ENCODE measurements at regions not wholly inside any gene's neighbourhood (a gene's known extent, or its start where the extent isn't known, plus 50 kb on each side); places are given as distances from the start of the nearest gene placed in this dataset.

DNA sequence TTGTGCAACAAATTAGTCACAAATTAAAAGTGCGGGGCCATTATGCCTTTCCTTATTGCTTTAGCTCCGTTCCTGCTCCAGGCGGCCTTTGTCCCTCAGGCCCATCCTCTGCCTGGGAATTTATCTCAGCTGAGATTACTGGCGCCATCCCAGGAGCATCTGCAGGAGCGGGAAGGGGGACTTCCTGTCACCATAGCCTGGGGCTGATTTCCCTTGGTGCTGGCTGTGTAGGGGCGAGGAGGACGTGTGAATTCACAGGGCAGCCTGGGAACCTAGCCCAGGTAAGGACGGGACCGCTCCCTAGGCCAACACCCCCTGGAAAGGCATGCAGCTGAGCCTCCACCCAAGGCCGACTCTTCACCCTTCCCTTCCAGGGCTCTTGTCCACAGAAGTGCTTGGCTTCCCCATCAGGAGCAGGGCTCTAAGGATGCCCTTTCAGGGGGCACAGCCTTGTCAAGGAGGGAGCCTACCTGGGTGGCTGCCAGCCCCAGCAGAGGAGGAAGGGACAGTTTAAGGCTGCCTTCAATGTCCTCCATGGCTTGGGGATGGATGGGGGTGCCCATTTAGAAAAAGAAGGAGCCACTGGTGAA, 72.6 kb upstream of the NKX1-1 start:
- no peaks in the 10 kb centered on the region for H3K79me2 ChIP-seq (ENCODE audit: control insufficient read depth, insufficient read depth, low read length)
- FAIRE-seq (no peak), DNase-seq (ENCODE audit: low read depth, low spot score) (no peak)
- H3K4me3 ChIP-seq (replicated peaks in 1 of 3; ENCODE audit: insufficient read depth in 1 of 3, low read depth in 1 of 3, low read length in 3 of 3) = no peak overlapping the region
- TF ChIP-seq GATA2 (IDR thresholded peaks at IDR 0.05; ENCODE audit: insufficient read depth, insufficient read length, low read depth, low read length) (no peak), FOS (IDR thresholded peaks at IDR 0.05; ENCODE audit: borderline replicate concordance, insufficient read depth, low read length) (no peak), EZH2 (IDR thresholded peaks at IDR 0.05; ENCODE audit: borderline replicate concordance, low read depth, low read length, severe bottlenecking) (no peak), JUN (IDR thresholded peaks at IDR 0.05; ENCODE audit: borderline replicate concordance, insufficient read depth, insufficient read length, low read depth) (no peak), POLR2AphosphoS5 (IDR thresholded peaks at IDR 0.05; ENCODE audit: insufficient read depth, low read depth, low read length) (no peak), POLR2A (IDR thresholded peaks at IDR 0.05; ENCODE audit: low read depth, low read length) (no peak), MYC (IDR thresholded peaks at IDR 0.05; ENCODE audit: low read depth, low read length) (no peak)
- TF ChIP-seq, protein P1, sequence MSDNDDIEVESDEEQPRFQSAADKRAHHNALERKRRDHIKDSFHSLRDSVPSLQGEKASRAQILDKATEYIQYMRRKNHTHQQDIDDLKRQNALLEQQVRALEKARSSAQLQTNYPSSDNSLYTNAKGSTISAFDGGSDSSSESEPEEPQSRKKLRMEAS (IDR thresholded peaks at IDR 0.05; ENCODE audit: insufficient read depth, insufficient read length) = no peak
- TF ChIP-seq, protein P2, sequence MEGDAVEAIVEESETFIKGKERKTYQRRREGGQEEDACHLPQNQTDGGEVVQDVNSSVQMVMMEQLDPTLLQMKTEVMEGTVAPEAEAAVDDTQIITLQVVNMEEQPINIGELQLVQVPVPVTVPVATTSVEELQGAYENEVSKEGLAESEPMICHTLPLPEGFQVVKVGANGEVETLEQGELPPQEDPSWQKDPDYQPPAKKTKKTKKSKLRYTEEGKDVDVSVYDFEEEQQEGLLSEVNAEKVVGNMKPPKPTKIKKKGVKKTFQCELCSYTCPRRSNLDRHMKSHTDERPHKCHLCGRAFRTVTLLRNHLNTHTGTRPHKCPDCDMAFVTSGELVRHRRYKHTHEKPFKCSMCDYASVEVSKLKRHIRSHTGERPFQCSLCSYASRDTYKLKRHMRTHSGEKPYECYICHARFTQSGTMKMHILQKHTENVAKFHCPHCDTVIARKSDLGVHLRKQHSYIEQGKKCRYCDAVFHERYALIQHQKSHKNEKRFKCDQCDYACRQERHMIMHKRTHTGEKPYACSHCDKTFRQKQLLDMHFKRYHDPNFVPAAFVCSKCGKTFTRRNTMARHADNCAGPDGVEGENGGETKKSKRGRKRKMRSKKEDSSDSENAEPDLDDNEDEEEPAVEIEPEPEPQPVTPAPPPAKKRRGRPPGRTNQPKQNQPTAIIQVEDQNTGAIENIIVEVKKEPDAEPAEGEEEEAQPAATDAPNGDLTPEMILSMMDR (IDR thresholded peaks at IDR 0.05; ENCODE audit: extremely low read depth in 1 of 2, insufficient read depth in 1 of 2, low read depth in 1 of 2, low read length in 2 of 2) = no peak
- ChIA-PET POLR2A (no interaction called here), CTCF (no interaction called here)
- no peaks in the 10 kb centered on the region for H3K4me1 ChIP-seq (ENCODE audit: control insufficient read depth, extremely low read depth, insufficient read depth, low read length)
- no TSS peak for BruUV-seq (replicated peaks)
- no peak overlapping the region for H3K4me2 ChIP-seq (ENCODE audit: insufficient read depth, low read length)
- intact Hi-C loops (cut with micrococcal nuclease) = no loop called here
- no peaks in the 10 kb centered on the region for H3K36me3 ChIP-seq (ENCODE audit: control insufficient read depth in 2 of 2, extremely low read depth in 1 of 2, insufficient read depth in 2 of 2, low read length in 2 of 2)
- no peak overlapping the region for H3K9ac ChIP-seq (replicated peaks; ENCODE audit: extremely low read depth, insufficient read depth, low read length)
- no peaks in the 10 kb centered on the region for H3K27me3 ChIP-seq (ENCODE audit: control insufficient read depth in 2 of 2, insufficient read depth in 2 of 2, low read length in 2 of 2)
- H3K9me1 ChIP-seq (replicated peaks; ENCODE audit: control insufficient read depth, extremely low read depth, insufficient read depth, low read length) = no peaks in the 10 kb centered on the region
- no peaks in the 10 kb centered on the region for H4K20me1 ChIP-seq (replicated peaks; ENCODE audit: control insufficient read depth, extremely low read depth, insufficient read depth, low read length)
- no peak overlapping the region for H2AFZ ChIP-seq (ENCODE audit: low read depth, low read length)
- H3K27ac ChIP-seq (ENCODE audit: insufficient read depth, low read depth, low read length) = no peak overlapping the region
- dilution Hi-C loops (cut with MboI; ENCODE audit: extremely low pct_ligation_motif_present, low sequenced_read_pairs) = no loop called here
- H3K9me3 ChIP-seq (replicated peaks; ENCODE audit: control insufficient read depth, insufficient read depth, low read length) = no peaks in the 10 kb centered on the region

All from endothelial cell of umbilical vein (primary cell).